IMR-90 (cell line): ENCODE measurements at regions not wholly inside any gene's neighbourhood (a gene's known extent, or its start where the extent isn't known, plus 50 kb on each side); places are given as distances from the start of the nearest gene placed in this dataset.

Experiments
- ATAC-seq: fragments of 200-7000 bp; cut with Tn5 transposase; 2 replicates; pipeline ENCODE4 v1.9.1; 2020; ENCODE audit warnings: low read depth, mild to moderate bottlenecking, moderate library complexity
- BruUV-seq: library from RNA; stranded (reverse); fragments of 400-500 nt; replicated peaks from 2 replicates; lab custom pipeline; 2021; lab: Mats Ljungman, UMichigan
- CTCF ChIA-PET: fragments of 300-600 bp; formaldehyde crosslinking; extraction: SDS; loops from one replicate; lab custom pipeline; 2021; ENCODE audit warnings: antibody characterized with exemption; lab: Yijun Ruan, JAX
- POLR2A ChIA-PET: fragments of 300-600 bp; sonication (Branson Sonifier 250); formaldehyde crosslinking; loops from one replicate; lab custom pipeline; 2022; ENCODE audit warnings: antibody characterized with exemption; ENCODE audit not compliant: unreplicated experiment; lab: Charles Lee
- DNase-seq: peaks from one replicate; pipeline ENCODE4 v3.0.0; 2013
- H2AFZ ChIP-seq: replicated peaks from 2 replicates; pipeline ENCODE3; 2013; ENCODE audit warnings: low read length, mild to moderate bottlenecking; ENCODE audit not compliant: poor library complexity
- H2AK5ac ChIP-seq: 2 replicates; pipeline ENCODE4 v1.6.1; 2013; ENCODE audit warnings: low read depth, low read length, inconsistent platforms
- H2AK9ac ChIP-seq: replicated peaks from 2 replicates; pipeline ENCODE3; 2013; ENCODE audit warnings: mild to moderate bottlenecking, low read depth, low read length, moderate library complexity; ENCODE audit not compliant: poor library complexity
- H2BK120ac ChIP-seq: 2 replicates; pipeline ENCODE4 v1.6.1; 2013; ENCODE audit warnings: low read depth, low read length, inconsistent platforms
- H2BK15ac ChIP-seq: 3 replicates; pipeline ENCODE4 v1.6.1; 2013; ENCODE audit warnings: low read depth, low read length, inconsistent platforms
- H2BK20ac ChIP-seq: 2 replicates; pipeline ENCODE4 v1.6.1; 2013; ENCODE audit warnings: low read depth, mild to moderate bottlenecking, inconsistent platforms, low read length, moderate library complexity
- H2BK5ac ChIP-seq: 2 replicates; pipeline ENCODE4 v1.6.1; 2013; ENCODE audit warnings: mild to moderate bottlenecking, low read depth, low read length, inconsistent platforms; ENCODE audit not compliant: poor library complexity, severe bottlenecking
- H3K14ac ChIP-seq: replicated peaks from 2 replicates; pipeline ENCODE4 v1.6.1; 2013; ENCODE audit warnings: low read depth, low read length, inconsistent platforms
- H3K18ac ChIP-seq: 2 replicates; pipeline ENCODE4 v1.6.1; 2013; ENCODE audit warnings: low read depth, low read length, control low read depth
- H3K23ac ChIP-seq: 2 replicates; pipeline ENCODE4 v1.6.1; 2013; ENCODE audit warnings: low read depth, low read length, inconsistent platforms
- H3K27ac ChIP-seq: 2 replicates; pipeline ENCODE4 v1.5.1; 2013; ENCODE audit warnings: mild to moderate bottlenecking, control low read depth, low read length; ENCODE audit not compliant: insufficient read depth
- H3K27me3 ChIP-seq: 2 replicates; pipeline ENCODE4 v1.6.1; 2013; ENCODE audit warnings: low read length; ENCODE audit not compliant: control insufficient read depth, insufficient read depth
- H3K36me3 ChIP-seq: 2 replicates; pipeline ENCODE4 v1.6.1; 2013; ENCODE audit warnings: low read length, mixed read lengths; ENCODE audit not compliant: control insufficient read depth, insufficient read depth
- H3K4ac ChIP-seq: 2 replicates; pipeline ENCODE4 v1.6.1; 2013; ENCODE audit warnings: low read depth, low read length, inconsistent platforms
- H3K4me1 ChIP-seq: 2 replicates; pipeline ENCODE4 v1.6.1; 2013; ENCODE audit warnings: low read length, mixed read lengths; ENCODE audit not compliant: control insufficient read depth, insufficient read depth
- H3K4me2 ChIP-seq: 2 replicates; pipeline ENCODE4 v1.6.1; 2013; ENCODE audit warnings: low read depth, mild to moderate bottlenecking, control low read depth, low read length, moderate library complexity
- H3K4me3 ChIP-seq: 2 replicates; pipeline ENCODE4 v1.5.1; 2013; ENCODE audit warnings: low read depth, mild to moderate bottlenecking, control low read depth, low read length, moderate library complexity; ENCODE audit not compliant: insufficient read depth
- H3K56ac ChIP-seq: 2 replicates; pipeline ENCODE4 v1.6.1; 2013; ENCODE audit warnings: low read length, inconsistent platforms; ENCODE audit not compliant: insufficient read depth; ENCODE audit errors: extremely low read depth
- H3K79me1 ChIP-seq, 2 experiments: 2 replicates each; pipeline ENCODE4 v1.6.1; 2013; ENCODE audit warnings: low read length in 2 of 2, inconsistent platforms in 1 of 2, low read depth in 1 of 2
- H3K9ac ChIP-seq: 2 replicates; pipeline ENCODE4 v1.6.1; 2013; ENCODE audit warnings: low read depth, low read length, control low read depth
- H3K9me1 ChIP-seq: 2 replicates; pipeline ENCODE4 v1.6.1; 2013; ENCODE audit warnings: low read length, inconsistent platforms; ENCODE audit not compliant: insufficient read depth
- H3K9me3 ChIP-seq: 2 replicates; pipeline ENCODE4 v1.6.1; 2013; ENCODE audit warnings: low read length; ENCODE audit not compliant: control insufficient read depth, insufficient read depth
- H4K20me1 ChIP-seq: 2 replicates; pipeline ENCODE4 v1.6.1; 2013; ENCODE audit warnings: low read length, inconsistent platforms; ENCODE audit not compliant: insufficient read depth
- H4K5ac ChIP-seq: 2 replicates; pipeline ENCODE4 v1.6.1; 2013; ENCODE audit warnings: mild to moderate bottlenecking, low read depth, low read length, control low read depth
- H4K8ac ChIP-seq, 2 experiments: 2 replicates each; pipeline ENCODE4 v1.6.1; 2013; ENCODE audit warnings: low read depth in 2 of 2, low read length in 2 of 2, control low read depth in 1 of 2, inconsistent platforms in 1 of 2
- H4K91ac ChIP-seq: 2 replicates; pipeline ENCODE4 v1.6.1; 2013; ENCODE audit warnings: low read depth, low read length, inconsistent platforms; ENCODE audit not compliant: insufficient read depth
- FOS ChIP-seq: fragments of 150-350 bp; IDR thresholded peaks from 2 replicates; pipeline ENCODE4 v1.6.1; 2016; ENCODE audit warnings: low read depth, low read length
- RFX5 ChIP-seq: IDR thresholded peaks from 2 replicates; pipeline ENCODE4 v1.8.0; 2012; ENCODE audit warnings: low read depth, mild to moderate bottlenecking, low read length, moderate library complexity
- WGBS, 2 experiments: methylation state at CpG; one replicate each; pipeline versions ENCODE4 v1.1.5 to v1.1.7; 2013; ENCODE audit warnings: missing lambda C conversion rate in 2 of 2; ENCODE audit not compliant: insufficient read length in 1 of 2; ENCODE audit errors: extremely low coverage in 2 of 2; 5-methylcytosine and 5-hydroxymethylcytosine counted together
- dilution Hi-C: fragments of 300-500 bp; cut with HindIII; formaldehyde crosslinking; loops from one replicate; pipeline ENCODE4 v1.14.3; 2018; ENCODE audit warnings: low sequenced_read_pairs; ENCODE audit not compliant: unreplicated experiment
- in situ Hi-C: fragments of 300-500 bp; cut with MboI; formaldehyde crosslinking; loops from 3 replicates; pipeline ENCODE4 v1.14.3; 2019; ENCODE audit warnings: low sequenced_read_pairs, inconsistent platforms, mixed read lengths
- intact Hi-C: fragments of 100-400 bp; cut with micrococcal nuclease; formaldehyde crosslinking; loops from 2 replicates; pipeline ENCODE4 v1.10.0; 2022

DNA sequence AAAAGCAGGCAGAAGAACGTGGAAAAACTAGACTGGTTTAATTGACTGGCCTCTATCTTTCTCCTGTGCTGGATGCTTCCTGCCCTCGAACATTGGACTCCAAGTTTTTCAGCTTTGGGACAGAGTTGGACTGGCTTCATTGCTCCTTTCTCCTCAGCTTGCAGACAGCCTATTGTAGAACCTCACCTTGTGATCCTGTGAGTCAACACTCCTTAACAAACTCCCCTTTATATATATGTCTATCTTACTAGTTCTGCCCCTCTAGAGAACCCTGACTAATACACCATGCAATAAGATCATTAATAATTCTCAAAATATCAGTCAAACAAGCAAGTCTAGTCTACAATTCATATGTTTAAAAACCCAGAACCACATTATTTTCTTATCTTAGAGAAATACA is 662.4 kb downstream of the TBC1D4 start:
- ATAC-seq (no peak), DNase-seq (no peak)
- no peak overlapping the region for H2AK9ac ChIP-seq
- intact Hi-C loops (no loop called here), in situ Hi-C loops (no loop called here), dilution Hi-C loops (no loop called here)
- H4K20me1 ChIP-seq: no peaks in the 10 kb centered on the region
- H3K18ac ChIP-seq: no peak overlapping the region
- WGBS, 2 experiments: 57% methylated on average over 2 of the region's 2 CpGs; no CpG with 5 or more reads in 1 of the 2 experiments
- no peaks in the 10 kb centered on the region for H3K79me1 ChIP-seq
- H3K56ac ChIP-seq: no peak overlapping the region
- no peak overlapping the region for H3K4me2 ChIP-seq
- no peak overlapping the region for H2BK15ac ChIP-seq
- no peaks in the 10 kb centered on the region for H3K27me3 ChIP-seq
- no peak overlapping the region for H4K8ac ChIP-seq
- H3K27ac ChIP-seq: no peak overlapping the region
- no peak overlapping the region for H3K14ac ChIP-seq
- H3K9ac ChIP-seq: no peak overlapping the region
- no peak overlapping the region for H3K23ac ChIP-seq
- H4K91ac ChIP-seq: no peak overlapping the region
- no peak overlapping the region for H2BK5ac ChIP-seq
- H3K9me3 ChIP-seq: no peaks in the 10 kb centered on the region
- H2AFZ ChIP-seq: no peak overlapping the region
- no peaks in the 10 kb centered on the region for H3K4me1 ChIP-seq
- POLR2A ChIA-PET: no interaction called here
- BruUV-seq: no TSS peak
- no peak overlapping the region for H3K4me3 ChIP-seq
- no peaks in the 10 kb centered on the region for H3K9me1 ChIP-seq
- TF ChIP-seq FOS (no peak), RFX5 (no peak)
- no peak overlapping the region for H4K5ac ChIP-seq
- H3K4ac ChIP-seq: no peak overlapping the region
- H3K36me3 ChIP-seq: no peaks in the 10 kb centered on the region
- H2AK5ac ChIP-seq: no peak overlapping the region
- no peak overlapping the region for H2BK120ac ChIP-seq
- no peak overlapping the region for H2BK20ac ChIP-seq
- CTCF ChIA-PET: no interaction called here
